CD1c-positive myeloid dendritic cell (primary cell): ENCODE measurements at regions not wholly inside any gene's neighbourhood (a gene's known extent, or its start where the extent isn't known, plus 50 kb on each side); places are given as distances from the start of the nearest gene placed in this dataset.
A peak's percentile ranks its signal among the peaks of the same experiment; 100 is the strongest.

ENCODE experiments used
- DNase-seq: peaks from one replicate; pipeline ENCODE4 v3.0.0-alpha.2; 2016; ENCODE audit errors: extremely low spot score

DNA sequence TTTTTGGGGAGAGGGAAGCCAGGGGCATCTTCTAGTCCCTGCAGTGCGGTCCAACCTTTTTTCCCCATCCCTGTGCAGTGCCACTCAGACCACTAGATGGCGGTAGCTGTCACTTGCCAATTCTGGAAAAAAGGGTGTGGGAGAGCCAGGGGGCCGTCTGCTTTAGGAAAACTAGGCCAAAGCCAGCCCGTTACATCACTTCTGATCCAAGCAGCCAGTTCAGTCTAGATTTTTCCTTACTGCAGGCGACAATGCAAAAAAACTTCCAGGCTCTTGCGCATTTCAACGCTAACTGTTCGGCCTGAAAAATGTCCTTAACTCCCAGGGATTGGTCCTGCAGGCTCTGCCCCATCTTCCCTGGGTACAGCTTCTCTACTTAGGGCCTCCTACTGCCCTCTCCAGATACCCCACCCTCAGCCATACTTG, 69.2 kb upstream of the CES5A start:
- DNase-seq: peak; percentile 63

DNA sequence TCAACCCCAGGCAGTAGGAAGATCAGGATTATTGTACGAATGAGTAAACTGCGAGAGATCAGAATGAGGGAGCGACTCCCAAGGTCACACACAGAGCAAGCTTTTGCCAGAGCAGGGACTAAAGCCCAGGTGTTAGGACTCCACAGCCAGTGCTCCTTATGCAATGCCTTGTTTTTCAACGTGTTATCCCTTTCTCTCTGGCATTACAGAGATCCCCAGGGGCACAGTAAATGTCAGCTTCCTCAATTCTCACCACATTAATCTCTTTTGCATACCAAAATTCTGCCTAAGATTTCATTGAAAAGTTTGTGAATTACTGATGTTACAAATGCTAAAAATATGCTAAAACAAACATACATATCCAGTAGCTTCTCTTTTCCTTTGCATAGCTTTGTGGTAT, 68.1 kb upstream of the CES5A start:
- DNase-seq: no peak

DNA sequence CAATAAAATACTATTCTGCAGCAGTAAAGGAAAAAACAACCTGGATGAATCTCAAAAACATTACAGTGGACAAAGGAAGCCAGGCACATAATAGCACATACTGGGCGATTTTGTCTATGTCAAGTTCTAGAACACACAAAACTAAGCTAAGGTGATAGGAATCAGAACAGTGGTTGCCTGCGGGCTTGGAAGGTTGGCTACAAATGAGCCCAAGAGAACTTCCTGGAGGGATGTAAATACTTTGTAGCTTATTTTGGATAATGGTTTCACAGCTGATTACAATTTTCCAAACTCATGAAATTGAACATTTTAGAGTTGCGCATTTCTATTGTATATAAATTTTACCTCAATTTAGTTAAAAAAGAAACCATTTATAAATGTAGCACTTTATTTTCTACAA, 67.6 kb upstream of the CES5A start:
- DNase-seq: no peak

DNA sequence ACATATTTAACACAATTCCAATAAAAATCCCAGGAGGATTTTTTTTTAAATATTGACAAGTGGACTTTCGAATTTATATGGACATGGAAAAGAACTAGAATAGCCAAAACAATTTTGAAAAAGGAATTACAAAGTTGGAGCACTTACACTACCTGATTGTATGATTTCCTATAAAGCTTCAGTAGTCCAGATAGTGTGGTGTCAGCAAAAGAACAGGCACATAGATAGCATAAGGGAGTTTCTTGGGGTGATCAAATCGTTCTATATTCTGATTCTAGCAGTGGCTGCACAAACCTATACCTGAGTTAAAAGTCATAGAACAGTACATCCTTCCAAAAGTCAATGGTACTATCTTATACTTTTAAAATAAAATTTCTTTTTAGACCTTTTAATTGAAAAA, 66.4 kb upstream of the CES5A start:
- DNase-seq: no peak

DNA sequence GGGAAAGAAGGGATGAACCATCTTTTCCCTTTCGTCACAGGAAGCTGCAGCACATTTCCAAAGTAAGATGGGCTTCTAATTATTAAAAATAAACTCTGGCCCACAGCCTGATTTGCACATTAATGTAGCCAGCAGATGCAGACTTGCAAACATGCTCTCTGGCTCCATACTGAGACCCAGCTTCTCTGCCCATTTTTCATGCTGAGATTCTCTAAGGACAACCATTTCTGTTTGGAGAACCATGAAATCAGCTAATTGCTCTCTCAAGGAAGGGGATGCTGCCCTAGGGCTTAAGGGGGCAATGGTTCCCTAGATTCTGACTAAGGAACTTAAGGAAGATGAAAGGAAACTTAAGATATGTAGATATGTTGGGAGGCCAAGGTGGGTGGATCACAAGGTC, 63.0 kb upstream of the CES5A start:
- DNase-seq: no peak

DNA sequence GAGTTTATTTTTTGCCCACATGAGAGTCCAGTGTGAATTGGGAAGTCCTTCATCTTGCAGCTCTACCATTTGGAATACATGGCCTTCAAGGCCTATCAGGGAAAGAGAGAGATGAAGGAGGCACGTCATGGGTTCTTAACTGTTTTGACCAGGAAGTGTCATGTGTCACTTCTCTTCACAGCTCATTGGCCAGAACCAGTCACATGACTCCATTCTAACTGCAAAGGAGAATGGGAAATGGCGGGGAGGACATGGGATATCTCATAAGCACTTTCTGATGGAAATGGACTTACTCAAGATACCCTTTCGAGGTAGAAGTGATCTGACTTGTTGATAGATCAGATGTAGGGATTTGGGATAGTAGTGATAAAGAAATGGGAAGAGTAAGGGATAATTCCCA, 57.9 kb upstream of the CES5A start:
- no peak for DNase-seq

DNA sequence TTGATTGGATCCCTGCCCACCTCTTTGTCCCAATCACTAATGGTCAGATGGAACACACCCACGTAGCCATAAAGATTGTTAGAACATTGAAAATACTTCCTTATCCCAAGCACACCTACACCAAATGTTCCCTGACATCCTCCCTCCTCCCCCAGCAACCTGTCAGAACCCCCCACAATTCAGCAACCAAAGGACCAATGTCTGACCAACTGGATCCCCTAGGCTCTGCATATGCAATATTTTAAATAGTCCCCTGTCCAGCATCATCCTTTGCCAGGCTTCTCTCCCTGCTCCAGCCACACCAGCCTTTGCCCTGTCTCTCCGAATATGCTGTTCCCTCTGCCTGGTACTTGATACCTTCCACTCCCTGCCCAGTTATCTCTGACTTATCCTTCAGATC, 54.9 kb upstream of the CES5A start:
- DNase-seq: no peak

DNA sequence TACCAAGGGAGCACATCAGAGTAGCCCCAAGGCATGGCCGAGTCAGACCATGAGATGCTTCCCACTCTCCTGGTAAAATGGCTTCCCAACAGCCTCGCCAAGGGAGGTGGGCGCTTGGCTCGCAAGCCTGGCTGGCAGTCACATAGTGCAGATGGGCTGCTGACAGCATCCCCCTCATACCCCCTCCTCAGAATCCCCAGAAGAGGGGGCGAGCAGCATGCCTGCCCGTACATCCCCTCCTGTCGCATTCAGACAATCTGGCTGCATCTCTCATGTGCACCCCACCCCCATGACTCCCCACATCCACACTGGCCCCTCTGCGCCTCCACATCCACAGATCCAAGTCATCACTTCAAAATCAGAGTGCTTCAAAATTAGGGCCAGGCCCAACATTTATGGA, 54.0 kb upstream of the CES5A start:
- DNase-seq: no peak

DNA sequence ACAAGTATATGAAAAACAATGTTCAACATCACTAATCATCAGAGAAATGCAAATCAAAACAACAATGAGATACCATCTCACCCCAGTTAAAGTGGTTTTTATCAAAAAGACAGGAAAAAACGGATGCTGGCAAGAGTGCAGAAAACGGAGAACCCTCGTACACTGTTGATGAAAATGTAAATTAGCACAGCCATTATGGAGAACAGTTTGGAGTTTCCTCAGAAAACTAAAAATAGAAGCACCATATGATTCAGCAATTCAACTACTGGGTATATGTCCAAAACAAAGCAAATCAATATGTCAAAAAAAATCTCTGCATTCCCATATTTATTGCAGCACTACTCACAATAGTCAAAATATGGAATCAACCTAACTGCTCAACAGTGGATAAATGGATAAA, 50.1 kb upstream of the CES5A start:
- DNase-seq: no peak
